Fibroblast of lung (primary cell): ENCODE measurements at regions not wholly inside any gene's neighbourhood (a gene's known extent, or its start where the extent isn't known, plus 50 kb on each side); places are given as distances from the start of the nearest gene placed in this dataset.
"Not testable (repeated sequence)": the region's sequence is repeated elsewhere in the genome, so short reads cannot be mapped to it uniquely, and the experiment has no call there.

Experiments
- CTCF ChIP-seq, 2 donors: IDR thresholded peaks in 1 of 2; conservative IDR thresholded peaks in 1 of 2; 1 replicate in 1 of 2; 2 replicates in 1 of 2; pipeline ENCODE4 v1.5.1; 2011 to 2012; ENCODE audit warnings: low read length in 2 of 2, control low read depth in 1 of 2, inconsistent platforms in 1 of 2, low read depth in 1 of 2, mild to moderate bottlenecking in 1 of 2
- EZH2 ChIP-seq: IDR thresholded peaks from 2 replicates; pipeline ENCODE4 v1.5.1; 2012; ENCODE audit warnings: low read length, control low read depth, mild to moderate bottlenecking; ENCODE audit errors: missing control alignments

- TF ChIP-seq CTCF (conservative IDR thresholded peaks at IDR 0.05 in 1 of 2, IDR thresholded peaks at IDR 0.05 in 1 of 2; ENCODE audit: low read depth in 1 of 2, low read length in 2 of 2); EZH2: not testable (repeated sequence)
Observed at GRCh38 chr2:88992819-88993218, 301.3 kb downstream of the RPIA start.
